ENCODE measurements at regions not wholly inside any gene's neighbourhood (a gene's known extent, or its start where the extent isn't known, plus 50 kb on each side); places are given as distances from the start of the nearest gene placed in this dataset.
"Not testable (repeated sequence)": the region's sequence is repeated elsewhere in the genome, so short reads cannot be mapped to it uniquely, and the experiment has no call there.

DNA sequence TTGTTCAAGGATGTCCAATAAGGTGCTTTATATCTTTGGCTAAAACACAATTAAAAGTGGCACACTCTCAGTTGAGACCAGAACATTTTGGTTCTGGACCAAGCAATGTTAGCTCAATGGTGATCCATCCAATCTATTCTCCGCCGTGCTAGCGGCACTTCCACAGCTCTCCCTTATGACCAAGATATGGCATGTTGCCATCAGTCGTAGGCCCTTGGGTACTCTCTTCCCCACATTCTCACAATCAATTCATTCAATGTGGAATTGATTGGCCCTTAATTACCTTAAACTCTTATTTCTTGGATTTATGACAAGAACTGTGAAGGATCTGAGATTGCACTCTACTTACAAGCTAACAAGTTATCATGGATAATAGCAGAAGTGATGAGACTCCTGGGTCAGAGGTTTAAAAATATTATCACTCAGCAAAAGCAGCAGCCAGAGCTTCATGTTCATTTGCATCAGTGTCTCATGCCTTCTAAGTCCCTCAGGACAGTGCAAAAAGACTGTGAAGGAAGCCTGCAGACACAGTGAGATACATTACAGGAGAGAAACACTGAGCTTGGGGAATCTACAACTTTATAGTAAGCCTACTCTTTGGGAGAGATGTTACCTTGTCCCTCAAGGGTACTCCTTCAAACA is 80.0 kb upstream of the ARG1 start:
- no peak for DNase-seq (ENCODE audit: low read depth)

DNA sequence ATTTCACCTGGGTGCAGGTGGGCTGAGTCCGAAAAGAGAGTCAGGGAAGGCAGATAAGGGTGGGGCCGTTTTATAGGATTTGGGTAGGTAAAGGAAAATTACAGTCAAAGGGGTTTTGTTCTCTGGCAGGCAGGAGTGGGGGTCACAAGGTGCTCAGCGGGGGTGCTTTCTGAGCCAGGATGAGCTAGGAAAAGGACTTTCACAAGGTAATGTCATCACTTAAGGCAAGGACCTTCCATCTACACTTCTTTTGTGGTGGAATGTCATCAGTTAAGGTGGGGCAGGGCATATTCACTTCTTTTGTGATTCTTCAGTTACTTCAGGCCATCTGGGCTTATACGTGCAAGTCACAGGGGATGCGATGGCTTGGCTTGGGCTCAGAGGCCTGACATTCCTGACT is 68.6 kb upstream of the ARG1 start:
- DNase-seq (ENCODE audit: low read depth): not testable (repeated sequence)

DNA sequence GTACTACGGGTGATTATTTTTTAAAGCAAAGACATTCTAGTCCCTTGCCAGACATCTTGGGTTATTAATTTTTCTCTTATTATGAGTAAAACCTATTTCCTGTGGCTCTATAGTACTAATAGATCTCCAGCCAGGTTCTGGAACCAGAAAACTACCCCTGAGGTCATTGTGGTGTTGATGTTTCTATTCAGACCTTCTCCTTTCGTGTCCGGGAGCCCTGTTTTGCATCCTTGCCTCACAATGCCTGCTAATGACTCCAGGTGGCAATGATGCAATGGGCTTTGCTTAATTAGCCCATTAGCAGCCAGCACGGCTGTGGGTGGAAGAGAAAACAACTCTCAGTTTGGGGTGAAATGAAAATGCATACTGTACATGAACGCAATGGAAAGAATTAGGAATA is 62.9 kb upstream of the ARG1 start:
- DNase-seq (ENCODE audit: low read depth): no peak

DNA sequence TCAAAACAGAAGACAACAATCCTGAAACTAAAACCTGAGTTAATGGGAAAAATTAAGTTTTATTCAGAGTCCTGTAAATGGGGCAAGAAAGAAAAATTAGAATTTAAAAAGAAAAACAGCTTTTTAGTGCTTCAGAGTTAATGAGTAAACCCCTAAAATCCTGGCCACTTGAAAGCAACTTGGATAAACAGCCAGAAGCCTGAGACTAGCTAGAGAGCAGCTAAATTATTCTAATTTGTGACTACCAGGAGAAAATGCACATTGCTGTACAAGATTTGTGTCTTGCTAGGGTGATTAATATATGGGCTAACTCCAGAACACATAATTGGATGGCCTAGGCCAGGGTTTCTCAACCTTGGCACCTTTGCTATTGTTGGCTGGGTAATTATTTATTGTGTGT is 62.4 kb upstream of the ARG1 start:
- DNase-seq (ENCODE audit: low read depth): no peak

DNA sequence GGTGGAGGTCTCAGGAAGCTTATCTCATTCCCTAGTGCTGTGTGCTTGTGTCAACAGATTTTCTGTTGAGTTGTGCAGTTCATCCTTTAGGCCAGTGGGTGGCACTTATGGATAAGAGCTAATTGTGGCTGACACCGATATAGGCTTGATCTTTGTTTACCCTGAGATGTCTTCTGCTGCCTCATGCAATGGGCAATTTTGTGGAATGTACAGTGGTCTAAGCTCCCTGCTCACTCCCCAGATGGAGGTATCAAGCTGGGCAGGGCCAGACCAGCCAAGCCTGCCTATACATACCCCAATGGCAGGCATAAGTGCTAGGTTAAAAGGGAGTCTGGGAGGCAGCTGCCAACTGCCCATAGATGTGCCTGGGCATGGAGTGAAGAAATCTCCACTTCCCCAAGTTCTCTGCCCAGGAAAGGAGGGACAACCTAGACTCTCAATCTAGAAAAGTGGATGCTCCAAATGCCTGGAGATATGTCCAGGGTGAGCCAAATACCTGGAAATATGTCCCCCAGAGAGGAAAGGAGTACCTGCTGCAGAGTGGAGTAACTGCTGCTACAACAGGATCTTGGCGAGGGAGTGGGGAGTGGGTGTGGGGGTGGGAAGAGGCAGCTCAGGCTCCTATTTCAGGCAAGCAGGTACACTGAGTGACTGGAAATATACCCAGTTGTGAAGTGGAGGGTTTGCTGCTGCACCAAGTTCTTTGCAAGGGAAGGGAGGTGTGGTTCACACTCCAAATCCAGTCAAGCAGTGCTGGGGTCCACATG is 53.2 kb upstream of the ARG1 start:
- DNase-seq (ENCODE audit: low read depth): peak; percentile 58
